Parathyroid adenoma (tissue), 2 donors: ENCODE measurements at regions not wholly inside any gene's neighbourhood (a gene's known extent, or its start where the extent isn't known, plus 50 kb on each side); places are given as distances from the start of the nearest gene placed in this dataset.

Experiments
- H2AFZ ChIP-seq: fragments of 300-600 bp; sonication (generic); one replicate; pipeline ENCODE4 v1.7.0; 2017; ENCODE audit warnings: antibody characterized with exemption, mild to moderate bottlenecking
- H3K27ac ChIP-seq: fragments of 300-600 bp; sonication (generic); one replicate; pipeline ENCODE4 v1.7.0; 2017
- H3K27me3 ChIP-seq: fragments of 300-600 bp; sonication (generic); one replicate; pipeline ENCODE4 v1.7.0; 2017; ENCODE audit warnings: low read length; ENCODE audit not compliant: control insufficient read depth, insufficient read depth
- H3K36me3 ChIP-seq: fragments of 300-600 bp; sonication (generic); one replicate; pipeline ENCODE4 v1.7.0; 2017; ENCODE audit warnings: low read length; ENCODE audit not compliant: control insufficient read depth, insufficient read depth
- H3K4me1 ChIP-seq: fragments of 300-600 bp; sonication (generic); one replicate; pipeline ENCODE4 v1.7.0; 2017; ENCODE audit warnings: control low read depth
- H3K4me2 ChIP-seq: fragments of 300-600 bp; sonication (generic); one replicate; pipeline ENCODE4 v1.7.0; 2017; ENCODE audit warnings: low read length
- H3K4me3 ChIP-seq: fragments of 300-600 bp; sonication (generic); one replicate; pipeline ENCODE4 v1.7.0; 2017; ENCODE audit warnings: low read depth, low read length
- H3K79me2 ChIP-seq: fragments of 300-600 bp; sonication (generic); one replicate; pipeline ENCODE4 v1.7.0; 2017; ENCODE audit warnings: control low read depth
- H3K9ac ChIP-seq: fragments of 300-600 bp; sonication (generic); one replicate; pipeline ENCODE4 v1.7.0; 2017; ENCODE audit warnings: mild to moderate bottlenecking
- H3K9me3 ChIP-seq: fragments of 300-600 bp; sonication (generic); one replicate; pipeline ENCODE4 v1.7.0; 2017; ENCODE audit warnings: low read length; ENCODE audit not compliant: control insufficient read depth
- TF ChIP-seq, protein P1 (sequence below): fragments of 300-600 bp; sonication (generic); IDR thresholded peaks from one replicate; pipeline ENCODE4 v1.7.0; 2017; ENCODE audit warnings: antibody characterized with exemption, mild to moderate bottlenecking
- donor health status: primary hyperparathyroidism.

DNA sequence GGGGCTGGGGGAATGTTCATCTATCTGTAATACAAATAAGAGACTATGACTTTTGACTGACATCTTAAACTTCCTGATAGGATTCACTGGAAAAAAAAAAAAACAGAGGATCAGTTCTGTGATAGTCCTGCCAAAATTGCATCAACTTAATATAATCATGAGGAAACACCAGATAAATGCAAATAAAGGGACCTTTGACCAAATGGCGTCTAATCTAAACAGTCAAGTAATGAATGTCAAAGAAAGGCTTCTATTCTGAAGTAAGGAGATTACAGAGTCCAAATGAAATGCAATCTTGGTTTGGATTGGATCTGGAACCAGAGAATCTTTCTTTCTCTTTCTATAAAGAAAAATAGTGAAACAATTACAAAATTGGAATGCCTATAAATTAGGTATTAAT is 513.4 kb downstream of the KCNT2 start:
- Histone ChIP-seq H3K4me3 (no peak overlapping the region), H3K27ac (no peak overlapping the region), H3K4me2 (no peak overlapping the region), H3K79me2 (no peaks in the 10 kb centered on the region), H3K9me3 (no peaks in the 10 kb centered on the region), H3K36me3 (no peaks in the 10 kb centered on the region), H3K27me3 (no peaks in the 10 kb centered on the region), H3K9ac (no peak overlapping the region), H3K4me1 (no peaks in the 10 kb centered on the region), H2AFZ (no peak overlapping the region)
- TF ChIP-seq, protein P1, sequence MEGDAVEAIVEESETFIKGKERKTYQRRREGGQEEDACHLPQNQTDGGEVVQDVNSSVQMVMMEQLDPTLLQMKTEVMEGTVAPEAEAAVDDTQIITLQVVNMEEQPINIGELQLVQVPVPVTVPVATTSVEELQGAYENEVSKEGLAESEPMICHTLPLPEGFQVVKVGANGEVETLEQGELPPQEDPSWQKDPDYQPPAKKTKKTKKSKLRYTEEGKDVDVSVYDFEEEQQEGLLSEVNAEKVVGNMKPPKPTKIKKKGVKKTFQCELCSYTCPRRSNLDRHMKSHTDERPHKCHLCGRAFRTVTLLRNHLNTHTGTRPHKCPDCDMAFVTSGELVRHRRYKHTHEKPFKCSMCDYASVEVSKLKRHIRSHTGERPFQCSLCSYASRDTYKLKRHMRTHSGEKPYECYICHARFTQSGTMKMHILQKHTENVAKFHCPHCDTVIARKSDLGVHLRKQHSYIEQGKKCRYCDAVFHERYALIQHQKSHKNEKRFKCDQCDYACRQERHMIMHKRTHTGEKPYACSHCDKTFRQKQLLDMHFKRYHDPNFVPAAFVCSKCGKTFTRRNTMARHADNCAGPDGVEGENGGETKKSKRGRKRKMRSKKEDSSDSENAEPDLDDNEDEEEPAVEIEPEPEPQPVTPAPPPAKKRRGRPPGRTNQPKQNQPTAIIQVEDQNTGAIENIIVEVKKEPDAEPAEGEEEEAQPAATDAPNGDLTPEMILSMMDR, result no peak

GRCh38 chr1:196091397-196092135 is 516.7 kb downstream of the KCNT2 start:
- Histone ChIP-seq H3K4me3 (no peak overlapping the region), H3K27ac (no peak overlapping the region)

GRCh38 chr1:196090226-196090625 is 518.0 kb downstream of the KCNT2 start:
- Histone ChIP-seq H3K4me1 (no peaks in the 10 kb centered on the region), H3K79me2 (no peaks in the 10 kb centered on the region), H3K9ac (no peak overlapping the region), H3K4me3 (no peak overlapping the region), H2AFZ (no peak overlapping the region), H3K27me3 (no peaks in the 10 kb centered on the region), H3K9me3 (no peaks in the 10 kb centered on the region), H3K36me3 (no peaks in the 10 kb centered on the region), H3K27ac (no peak overlapping the region), H3K4me2 (no peak overlapping the region)
- TF ChIP-seq, protein P1, result no peak

More at GRCh38 chr1:196091397-196092135, 516.7 kb downstream of the KCNT2 start:
- Histone ChIP-seq H3K9me3 (no peaks in the 10 kb centered on the region), H3K27me3 (no peaks in the 10 kb centered on the region), H3K36me3 (no peaks in the 10 kb centered on the region), H3K9ac (no peak overlapping the region), H3K4me1 (no peaks in the 10 kb centered on the region), H3K79me2 (no peaks in the 10 kb centered on the region), H3K4me2 (no peak overlapping the region), H2AFZ (no peak overlapping the region)
- TF ChIP-seq, protein P1, result no peak

DNA sequence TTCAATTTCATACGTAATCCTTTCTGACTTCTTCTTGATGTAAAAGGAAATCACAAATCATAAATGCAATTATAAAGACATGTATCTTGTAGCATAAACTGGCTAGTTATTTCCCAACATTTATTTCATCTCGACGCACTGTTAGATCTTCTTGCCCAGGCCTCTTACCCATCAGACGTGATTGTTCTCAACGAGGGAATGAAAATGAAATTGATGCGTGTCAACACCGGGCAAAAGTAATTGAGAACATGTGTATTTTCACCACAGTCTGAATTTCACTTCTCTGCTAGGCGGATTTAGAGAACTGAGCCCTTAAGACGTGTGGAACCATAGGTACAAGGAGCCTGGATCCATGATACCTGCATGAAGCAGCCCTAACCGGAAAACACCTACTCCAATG is 519.7 kb downstream of the KCNT2 start:
- Histone ChIP-seq H3K4me3 (no peak overlapping the region), H3K9me3 (no peaks in the 10 kb centered on the region)

More for the DNA sequence above, 519.7 kb downstream of the KCNT2 start:
- no peak overlapping the region for H3K27ac ChIP-seq
- no peaks in the 10 kb centered on the region for H3K4me1 ChIP-seq
- no peak overlapping the region for H2AFZ ChIP-seq
- no peak overlapping the region for H3K4me2 ChIP-seq
- TF ChIP-seq, protein P1, result no peak
- no peaks in the 10 kb centered on the region for H3K79me2 ChIP-seq
- no peaks in the 10 kb centered on the region for H3K36me3 ChIP-seq
- H3K9ac ChIP-seq, result no peak overlapping the region
- H3K27me3 ChIP-seq, result no peaks in the 10 kb centered on the region
